OCI-LY7 (cell line): ENCODE measurements at regions not wholly inside any gene's neighbourhood (a gene's known extent, or its start where the extent isn't known, plus 50 kb on each side); places are given as distances from the start of the nearest gene placed in this dataset.

Experiments used
- BruUV-seq: library from RNA; stranded (reverse); fragments of 400-500 nt; replicated peaks from 2 replicates; lab custom pipeline; 2021; lab: Mats Ljungman, UMichigan
- CTCF ChIA-PET: fragments of 300-600 bp; sonication (Branson Sonifier 250); formaldehyde crosslinking; loops from one replicate; lab custom pipeline; 2022; ENCODE audit warnings: antibody characterized with exemption; ENCODE audit not compliant: unreplicated experiment; lab: Charles Lee
- POLR2A ChIA-PET: fragments of 300-600 bp; sonication (Branson Sonifier 250); formaldehyde crosslinking; loops from one replicate; lab custom pipeline; 2022; ENCODE audit warnings: antibody characterized with exemption; lab: Charles Lee
- DNase-seq: peaks from one replicate; pipeline ENCODE4 v3.0.0-alpha.2; 2015; ENCODE audit warnings: low spot score
- H2AFZ ChIP-seq: fragments of 200-600 bp; sonication (generic), shearing (Covaris generic); 2 replicates; pipeline ENCODE4 v1.6.1; 2014; ENCODE audit warnings: mild to moderate bottlenecking, antibody characterized with exemption, low read length, moderate library complexity
- H3K27ac ChIP-seq: fragments of 200-600 bp; sonication (generic); 2 replicates; pipeline ENCODE4 v1.5.1; 2014; ENCODE audit warnings: mixed run types, low read depth, mild to moderate bottlenecking, moderate library complexity, low read length, inconsistent platforms; ENCODE audit not compliant: poor library complexity, severe bottlenecking
- H3K36me3 ChIP-seq: fragments of 200-600 bp; sonication (generic); 2 replicates; pipeline ENCODE4 v1.6.1; 2014; ENCODE audit warnings: mild to moderate bottlenecking, antibody characterized with exemption, low read length, moderate library complexity, mixed read lengths; ENCODE audit not compliant: insufficient read depth
- H3K4me1 ChIP-seq: fragments of 200-600 bp; sonication (generic); 2 replicates; pipeline ENCODE4 v1.5.1; 2014; ENCODE audit warnings: mild to moderate bottlenecking, low read length; ENCODE audit not compliant: insufficient read depth, poor library complexity, severe bottlenecking
- H3K4me2 ChIP-seq: fragments of 200-600 bp; sonication (generic); 2 replicates; pipeline ENCODE4 v1.6.1; 2014; ENCODE audit warnings: mild to moderate bottlenecking, low read length
- H3K4me3 ChIP-seq: fragments of 200-600 bp; sonication (generic); 2 replicates; pipeline ENCODE4 v1.5.1; 2014; ENCODE audit warnings: mild to moderate bottlenecking, low read depth, low read length; ENCODE audit not compliant: poor library complexity, severe bottlenecking
- H3K79me2 ChIP-seq: fragments of 200-600 bp; sonication (generic); 2 replicates; pipeline ENCODE4 v1.6.1; 2016; ENCODE audit warnings: low read depth, mild to moderate bottlenecking, low read length, moderate library complexity, mixed read lengths; ENCODE audit not compliant: insufficient read depth
- H3K9me2 ChIP-seq: fragments of 200-600 bp; sonication (generic); 2 replicates; pipeline ENCODE4 v1.6.1; 2016; ENCODE audit warnings: mild to moderate bottlenecking, low read length, mixed read lengths; ENCODE audit not compliant: insufficient read depth
- H3K9me3 ChIP-seq: fragments of 200-600 bp; sonication (generic); 2 replicates; pipeline ENCODE4 v1.6.1; 2014; ENCODE audit warnings: mild to moderate bottlenecking, mixed run types, low read length, mixed read lengths
- H4K20me1 ChIP-seq: fragments of 200-600 bp; sonication (generic); 2 replicates; pipeline ENCODE4 v1.6.1; 2014; ENCODE audit warnings: mild to moderate bottlenecking, antibody characterized with exemption, low read length, moderate library complexity, mixed read lengths; ENCODE audit not compliant: insufficient read depth
- EZH2phosphoT487 ChIP-seq: fragments of 200-600 bp; sonication (generic); IDR thresholded peaks from 2 replicates; pipeline ENCODE4 v1.6.1; 2018; ENCODE audit warnings: low read depth, borderline replicate concordance, mild to moderate bottlenecking, mixed run types, antibody characterized with exemption, low read length, moderate library complexity, mixed read lengths
- intact Hi-C: fragments of 100-400 bp; cut with micrococcal nuclease; formaldehyde crosslinking; loops from one replicate; pipeline ENCODE4 v1.10.0; 2022; ENCODE audit not compliant: unreplicated experiment
- TF ChIP-seq, protein P1 (sequence below): fragments of 200-600 bp; sonication (generic); conservative IDR thresholded peaks from 2 replicates; pipeline ENCODE4 v1.5.1; 2014; ENCODE audit warnings: mild to moderate bottlenecking, antibody characterized with exemption, low read length, moderate library complexity, mixed read lengths

DNA sequence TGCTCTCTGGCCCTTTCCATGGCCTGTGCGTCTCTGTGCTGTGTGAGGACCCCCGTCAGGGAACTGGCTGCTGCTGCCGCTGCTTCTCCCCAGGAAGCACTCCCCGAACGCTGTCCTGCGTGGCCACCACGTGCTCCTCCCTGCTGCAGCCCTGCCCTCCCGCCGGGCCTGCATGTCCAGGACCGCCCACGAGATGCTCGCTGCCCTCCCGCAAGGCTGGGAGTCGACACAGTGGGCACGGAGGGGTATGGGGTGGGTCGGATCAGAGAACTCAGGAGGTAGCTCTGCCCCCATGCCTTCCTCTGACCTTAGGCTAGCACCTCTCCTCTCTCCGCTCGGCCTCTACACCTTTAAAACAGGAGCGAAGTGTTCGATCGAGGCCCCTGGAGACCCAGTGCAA is 171.9 kb upstream of the AJAP1 start:
- no peak for TF ChIP-seq EZH2phosphoT487
- TF ChIP-seq, protein P1, sequence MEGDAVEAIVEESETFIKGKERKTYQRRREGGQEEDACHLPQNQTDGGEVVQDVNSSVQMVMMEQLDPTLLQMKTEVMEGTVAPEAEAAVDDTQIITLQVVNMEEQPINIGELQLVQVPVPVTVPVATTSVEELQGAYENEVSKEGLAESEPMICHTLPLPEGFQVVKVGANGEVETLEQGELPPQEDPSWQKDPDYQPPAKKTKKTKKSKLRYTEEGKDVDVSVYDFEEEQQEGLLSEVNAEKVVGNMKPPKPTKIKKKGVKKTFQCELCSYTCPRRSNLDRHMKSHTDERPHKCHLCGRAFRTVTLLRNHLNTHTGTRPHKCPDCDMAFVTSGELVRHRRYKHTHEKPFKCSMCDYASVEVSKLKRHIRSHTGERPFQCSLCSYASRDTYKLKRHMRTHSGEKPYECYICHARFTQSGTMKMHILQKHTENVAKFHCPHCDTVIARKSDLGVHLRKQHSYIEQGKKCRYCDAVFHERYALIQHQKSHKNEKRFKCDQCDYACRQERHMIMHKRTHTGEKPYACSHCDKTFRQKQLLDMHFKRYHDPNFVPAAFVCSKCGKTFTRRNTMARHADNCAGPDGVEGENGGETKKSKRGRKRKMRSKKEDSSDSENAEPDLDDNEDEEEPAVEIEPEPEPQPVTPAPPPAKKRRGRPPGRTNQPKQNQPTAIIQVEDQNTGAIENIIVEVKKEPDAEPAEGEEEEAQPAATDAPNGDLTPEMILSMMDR, result no peak
- CTCF ChIA-PET, result no interaction called here
- POLR2A ChIA-PET, result interaction anchor here (0.6 kb wide), 1 partner anchor 108 kb away, joined by 3 read pairs; no protein-coding TSS in a partner anchor

GRCh38 chr1:4483021-4483625 is 171.3 kb upstream of the AJAP1 start:
- intact Hi-C loops, result no loop called here
- no peak for DNase-seq
- ChIA-PET POLR2A (interaction anchor here (0.6 kb wide), 1 partner anchor 107 kb away, joined by 3 read pairs; no protein-coding TSS in a partner anchor), CTCF (no interaction called here)
- H3K9me2 ChIP-seq, result no peaks in the 10 kb centered on the region
- no peaks in the 10 kb centered on the region for H4K20me1 ChIP-seq
- no TSS peak for BruUV-seq
- TF ChIP-seq, protein P1, result no peak
- no peak for TF ChIP-seq EZH2phosphoT487
- H3K27ac ChIP-seq, result no peak overlapping the region
- no peaks in the 10 kb centered on the region for H3K36me3 ChIP-seq
- peaks cover 7% of the 10 kb centered on the region for H3K4me1 ChIP-seq
- no peaks in the 10 kb centered on the region for H3K79me2 ChIP-seq
- H3K9me3 ChIP-seq, result no peaks in the 10 kb centered on the region
- no peak overlapping the region for H3K4me2 ChIP-seq
- H3K4me3 ChIP-seq, result no peak overlapping the region
- no peak overlapping the region for H2AFZ ChIP-seq

More for the DNA sequence above, 171.9 kb upstream of the AJAP1 start:
- DNase-seq, result no peak
- Histone ChIP-seq H3K9me3 (no peaks in the 10 kb centered on the region), H3K79me2 (no peaks in the 10 kb centered on the region), H3K36me3 (no peaks in the 10 kb centered on the region), H3K4me3 (no peak overlapping the region), H4K20me1 (no peaks in the 10 kb centered on the region), H3K27ac (no peak overlapping the region), H2AFZ (no peak overlapping the region), H3K4me2 (no peak overlapping the region), H3K4me1 (peaks cover 7% of the 10 kb centered on the region), H3K9me2 (no peaks in the 10 kb centered on the region)
- no TSS peak for BruUV-seq
- intact Hi-C loops, result no loop called here

- Histone ChIP-seq H3K4me1 (peaks cover 25% of the 10 kb centered on the region), H3K36me3 (no peaks in the 10 kb centered on the region), H4K20me1 (no peaks in the 10 kb centered on the region), H3K4me2 (no peak overlapping the region), H3K79me2 (no peaks in the 10 kb centered on the region), H3K9me3 (no peaks in the 10 kb centered on the region), H3K4me3 (no peak overlapping the region), H3K9me2 (no peaks in the 10 kb centered on the region), H3K27ac (no peak overlapping the region), H2AFZ (no peak overlapping the region)
- BruUV-seq, result no TSS peak
- ChIA-PET CTCF (interaction anchor here (0.6 kb wide), 1 partner anchor 537 kb away, joined by 3 read pairs; no protein-coding TSS in a partner anchor), POLR2A (no interaction called here)
- no peak for DNase-seq
- TF ChIP-seq, protein P1, result 0 out of 2 replicates have a peak, but pooled peaks have one; percentile 26
- no peak for TF ChIP-seq EZH2phosphoT487
- intact Hi-C loops, result no loop called here
Measured at GRCh38 chr1:4485398-4485797, 169.0 kb upstream of the AJAP1 start.
